SK-N-SH (cell line): ENCODE measurements at regions not wholly inside any gene's neighbourhood (a gene's known extent, or its start where the extent isn't known, plus 50 kb on each side); places are given as distances from the start of the nearest gene placed in this dataset.

Experiments used
- CTCF ChIA-PET: fragments of 300-600, 350-600 bp; formaldehyde crosslinking; extraction: SDS; loops from one replicate; lab custom pipeline; 2021; lab: Yijun Ruan, JAX
- POLR2A ChIA-PET: fragments of 350-600 bp; sonication (Branson Sonifier 250); formaldehyde crosslinking; extraction: SDS; loops from one replicate; lab custom pipeline; 2020; ENCODE audit warnings: antibody characterized with exemption, inconsistent platforms; lab: Yijun Ruan, JAX
- DNase-seq: peaks from one replicate; pipeline ENCODE4 v3.0.0; 2012
- H2AFZ ChIP-seq: fragments of 200-600 bp; sonication (generic); 2 replicates; pipeline ENCODE4 v1.8.1; 2016; ENCODE audit warnings: antibody characterized with exemption, mild to moderate bottlenecking, low read depth
- H3F3A ChIP-seq: fragments of 200-600 bp; sonication (generic); replicated peaks from 2 replicates; pipeline ENCODE3; 2016; ENCODE audit warnings: antibody characterized with exemption, mild to moderate bottlenecking; ENCODE audit not compliant: insufficient read depth
- H3K27ac ChIP-seq, 2 experiments: fragments of 200-500 bp in 1 of 2; fragments of 200-600 bp in 1 of 2; sonication (Bioruptor generic) in 1 of 2; sonication (generic), shearing (Covaris generic) in 1 of 2; 2 replicates each; pipeline versions ENCODE4 v1.5.1 to v1.6.1; 2014 to 2016; ENCODE audit warnings: low read depth in 2 of 2, inconsistent platforms in 1 of 2, low read length in 1 of 2, mild to moderate bottlenecking in 1 of 2, mixed read lengths in 1 of 2
- H3K27me3 ChIP-seq: fragments of 200-600 bp; sonication (generic), shearing (Covaris generic); 2 replicates; pipeline ENCODE4 v1.6.1; 2016; ENCODE audit warnings: mixed run types; ENCODE audit not compliant: insufficient read depth
- H3K36me3 ChIP-seq, 2 experiments: fragments of 200-500 bp in 1 of 2; fragments of 200-600 bp in 1 of 2; sonication (Bioruptor generic) in 1 of 2; sonication (generic) in 1 of 2; replicated peaks in 1 of 2; 2 replicates each; pipeline versions ENCODE3 to v1.5.1; 2014 to 2016; ENCODE audit warnings: low read length in 1 of 2, mild to moderate bottlenecking in 1 of 2; ENCODE audit not compliant: insufficient read depth in 2 of 2, control insufficient read depth in 1 of 2
- H3K4me1 ChIP-seq, 2 experiments: fragments of 200-500 bp in 1 of 2; fragments of 200-600 bp in 1 of 2; sonication (Bioruptor generic) in 1 of 2; sonication (generic), shearing (Covaris generic) in 1 of 2; 2 replicates each; pipeline versions ENCODE4 v1.5.1 to v1.6.1; 2014 to 2016; ENCODE audit warnings: low read depth in 1 of 2, low read length in 1 of 2, mixed run types in 1 of 2; ENCODE audit not compliant: insufficient read depth in 2 of 2, control insufficient read depth in 1 of 2
- H3K4me2 ChIP-seq: fragments of 200-600 bp; sonication (generic), shearing (Covaris generic); 2 replicates; pipeline ENCODE4 v1.6.1; 2017; ENCODE audit warnings: mixed run types
- H3K4me3 ChIP-seq, 2 experiments: fragments of 200-500 bp in 1 of 2; fragments of 200-600 bp in 1 of 2; sonication (Bioruptor generic) in 1 of 2; sonication (generic), shearing (Covaris generic) in 1 of 2; 2 replicates each; pipeline versions ENCODE4 v1.5.1 to v1.8.1; 2014 to 2016; ENCODE audit warnings: low read depth in 2 of 2, inconsistent platforms in 1 of 2, low read length in 1 of 2, mild to moderate bottlenecking in 1 of 2, mixed read lengths in 1 of 2, moderate library complexity in 1 of 2
- H3K79me2 ChIP-seq: fragments of 200-600 bp; sonication (generic); 2 replicates; pipeline ENCODE4 v1.8.1; 2017; ENCODE audit warnings: mild to moderate bottlenecking; ENCODE audit not compliant: insufficient read depth
- H3K9ac ChIP-seq: fragments of 200-600 bp; sonication (generic); 2 replicates; pipeline ENCODE4 v1.6.1; 2017; ENCODE audit warnings: mixed run types
- H3K9me2 ChIP-seq: fragments of 200-600 bp; sonication (generic); 2 replicates; pipeline ENCODE4 v1.6.1; 2017; ENCODE audit warnings: mixed run types
- H3K9me3 ChIP-seq: fragments of 200-600 bp; sonication (generic); 2 replicates; pipeline ENCODE4 v1.6.1; 2017; ENCODE audit warnings: mixed run types, mild to moderate bottlenecking, moderate library complexity
- H4K20me1 ChIP-seq: fragments of 200-600 bp; sonication (generic); 2 replicates; pipeline ENCODE4 v1.6.1; 2017; ENCODE audit warnings: mild to moderate bottlenecking, mixed run types; ENCODE audit not compliant: insufficient read depth
- EP300 ChIP-seq, 2 experiments: IDR thresholded peaks; 2 replicates each; pipeline versions ENCODE4 v1.4.0 to v1.6.1; 2012; ENCODE audit warnings: borderline replicate concordance in 1 of 2, low read depth in 1 of 2, low read length in 1 of 2
- EZH2phosphoT487 ChIP-seq: fragments of 200-600 bp; sonication (generic); IDR thresholded peaks from 2 replicates; pipeline ENCODE4 v1.6.1; 2017; ENCODE audit warnings: low read depth, mixed run types, mild to moderate bottlenecking, antibody characterized with exemption, moderate library complexity, borderline replicate concordance
- FOXJ3 ChIP-seq: sonication (generic); formaldehyde crosslinking; IDR thresholded peaks from 2 replicates; pipeline ENCODE4 v1.5.1; 2020; ENCODE audit warnings: mild to moderate bottlenecking, missing genetic modification reagents
- FOXM1 ChIP-seq: IDR thresholded peaks from 2 replicates; pipeline ENCODE4 v1.4.0; 2012; ENCODE audit warnings: low read depth, mild to moderate bottlenecking
- GABPA ChIP-seq: IDR thresholded peaks from 2 replicates; pipeline ENCODE4 v1.4.0; 2012; ENCODE audit warnings: low read depth, mild to moderate bottlenecking
- JUND ChIP-seq: IDR thresholded peaks from 2 replicates; pipeline ENCODE4 v1.4.0; 2012
- MEF2A ChIP-seq: IDR thresholded peaks from 2 replicates; pipeline ENCODE4 v1.4.0; 2012; ENCODE audit warnings: low read depth, borderline replicate concordance
- MXI1 ChIP-seq: IDR thresholded peaks from 2 replicates; pipeline ENCODE4 v1.6.1; 2012; ENCODE audit warnings: mild to moderate bottlenecking, low read depth, low read length, improper control_type of control experiment
- NRF1 ChIP-seq: IDR thresholded peaks from 2 replicates; pipeline ENCODE4 v1.6.1; 2012; ENCODE audit warnings: low read depth, mild to moderate bottlenecking, low read length
- POLR2AphosphoS5 ChIP-seq: IDR thresholded peaks from 2 replicates; pipeline ENCODE4 v1.6.1; 2012; ENCODE audit warnings: low read depth, low read length
- RAD21 ChIP-seq: IDR thresholded peaks from 2 replicates; pipeline ENCODE4 v1.6.1; 2012; ENCODE audit warnings: mild to moderate bottlenecking, low read length
- RFX5 ChIP-seq: IDR thresholded peaks from 2 replicates; pipeline ENCODE4 v1.6.1; 2012; ENCODE audit warnings: mild to moderate bottlenecking, improper control_type of control experiment, low read length
- SIN3A ChIP-seq: IDR thresholded peaks from 2 replicates; pipeline ENCODE4 v1.6.1; 2012; ENCODE audit warnings: low read depth, mild to moderate bottlenecking, low read length, moderate library complexity, borderline replicate concordance
- TAF1 ChIP-seq: IDR thresholded peaks from 2 replicates; pipeline ENCODE4 v1.6.1; 2012; ENCODE audit warnings: low read depth, mild to moderate bottlenecking, low read length, moderate library complexity, borderline replicate concordance
- TCF12 ChIP-seq: IDR thresholded peaks from 2 replicates; pipeline ENCODE4 v1.4.0; 2012
- TEAD4 ChIP-seq: IDR thresholded peaks from 2 replicates; pipeline ENCODE4 v1.4.0; 2012; ENCODE audit warnings: mild to moderate bottlenecking, borderline replicate concordance; ENCODE audit not compliant: insufficient read depth
- YY1 ChIP-seq: IDR thresholded peaks from 2 replicates; pipeline ENCODE4 v1.4.0; 2012; ENCODE audit warnings: low read depth, mild to moderate bottlenecking
- WGBS: methylation state at CpG from one replicate; pipeline ENCODE4 v1.1.6; 2017; ENCODE audit warnings: low lambda C conversion rate; 5-methylcytosine and 5-hydroxymethylcytosine counted together
- TF ChIP-seq, protein P1 (sequence below): IDR thresholded peaks from 2 replicates; pipeline ENCODE4 v1.6.1; 2012; ENCODE audit warnings: mild to moderate bottlenecking, low read depth, low read length, moderate library complexity
- TF ChIP-seq, protein P2 (sequence below): IDR thresholded peaks from 2 replicates; pipeline ENCODE4 v1.4.0; 2012; ENCODE audit warnings: low read depth, borderline replicate concordance
- TF ChIP-seq, protein P3 (sequence below): IDR thresholded peaks from 2 replicates; pipeline ENCODE4; 2012

DNA sequence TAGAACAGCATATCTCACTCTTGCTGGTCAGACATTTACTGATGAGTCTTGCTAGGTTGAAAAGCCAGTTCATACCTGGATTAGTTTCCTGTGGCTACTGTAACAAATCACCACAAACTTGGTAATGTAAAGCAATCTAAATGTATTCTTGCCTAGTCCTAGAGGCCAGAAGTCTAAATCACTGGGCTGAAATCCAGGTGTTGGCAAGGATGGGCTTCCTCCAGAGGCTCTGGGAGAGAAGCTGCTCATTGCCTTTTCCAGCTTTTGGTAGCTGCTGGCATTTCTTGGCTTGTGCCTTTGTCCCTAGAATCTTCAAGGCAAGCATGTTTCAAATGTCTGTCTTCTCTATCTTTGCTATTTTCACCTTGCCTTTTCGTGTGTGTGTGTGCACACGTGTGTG is 62.3 kb upstream of the MAP4K3 start (continued):
- TF ChIP-seq SIN3A, result no peak
- TF ChIP-seq TEAD4, result no peak
- no peak for TF ChIP-seq EP300 (IDR thresholded peaks at IDR 0.05; ENCODE audit: borderline replicate concordance in 1 of 2, low read depth in 1 of 2, low read length in 1 of 2)
- TF ChIP-seq JUND, result no peak
- no peak for TF ChIP-seq TCF12

DNA sequence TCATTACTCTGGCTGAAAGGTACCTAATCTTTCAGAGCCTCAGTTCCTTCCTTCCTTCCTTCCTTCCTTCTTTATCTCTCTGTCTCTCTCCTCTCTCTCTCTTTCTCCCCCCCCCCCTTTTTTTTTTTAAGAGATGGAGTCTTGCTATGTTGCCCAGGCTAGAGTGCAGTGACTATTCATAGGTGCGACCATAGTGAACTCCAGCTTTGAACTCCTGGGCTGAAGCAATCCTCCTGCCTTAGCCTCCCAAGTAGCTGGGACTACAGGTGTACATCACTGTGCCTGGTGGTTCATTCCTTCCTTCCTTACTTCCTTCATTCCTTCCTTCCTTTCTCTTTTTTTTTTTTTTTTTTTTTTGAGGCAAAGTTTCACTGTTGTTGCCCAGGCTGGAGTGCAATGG is 64.3 kb upstream of the MAP4K3 start:
- no peak overlapping the region for H3K9ac ChIP-seq
- CTCF ChIA-PET, result interaction anchor here (1.2 kb wide), 2 partner anchors 12 to 16 kb away, joined by 3 to 5 read pairs; no protein-coding TSS in a partner anchor
- H3F3A ChIP-seq, result no peaks in the 10 kb centered on the region
- DNase-seq, result no peak
- POLR2A ChIA-PET, result no interaction called here
- H2AFZ ChIP-seq, result no peak overlapping the region
- no peak overlapping the region for H3K4me2 ChIP-seq
- TF ChIP-seq, protein P1, sequence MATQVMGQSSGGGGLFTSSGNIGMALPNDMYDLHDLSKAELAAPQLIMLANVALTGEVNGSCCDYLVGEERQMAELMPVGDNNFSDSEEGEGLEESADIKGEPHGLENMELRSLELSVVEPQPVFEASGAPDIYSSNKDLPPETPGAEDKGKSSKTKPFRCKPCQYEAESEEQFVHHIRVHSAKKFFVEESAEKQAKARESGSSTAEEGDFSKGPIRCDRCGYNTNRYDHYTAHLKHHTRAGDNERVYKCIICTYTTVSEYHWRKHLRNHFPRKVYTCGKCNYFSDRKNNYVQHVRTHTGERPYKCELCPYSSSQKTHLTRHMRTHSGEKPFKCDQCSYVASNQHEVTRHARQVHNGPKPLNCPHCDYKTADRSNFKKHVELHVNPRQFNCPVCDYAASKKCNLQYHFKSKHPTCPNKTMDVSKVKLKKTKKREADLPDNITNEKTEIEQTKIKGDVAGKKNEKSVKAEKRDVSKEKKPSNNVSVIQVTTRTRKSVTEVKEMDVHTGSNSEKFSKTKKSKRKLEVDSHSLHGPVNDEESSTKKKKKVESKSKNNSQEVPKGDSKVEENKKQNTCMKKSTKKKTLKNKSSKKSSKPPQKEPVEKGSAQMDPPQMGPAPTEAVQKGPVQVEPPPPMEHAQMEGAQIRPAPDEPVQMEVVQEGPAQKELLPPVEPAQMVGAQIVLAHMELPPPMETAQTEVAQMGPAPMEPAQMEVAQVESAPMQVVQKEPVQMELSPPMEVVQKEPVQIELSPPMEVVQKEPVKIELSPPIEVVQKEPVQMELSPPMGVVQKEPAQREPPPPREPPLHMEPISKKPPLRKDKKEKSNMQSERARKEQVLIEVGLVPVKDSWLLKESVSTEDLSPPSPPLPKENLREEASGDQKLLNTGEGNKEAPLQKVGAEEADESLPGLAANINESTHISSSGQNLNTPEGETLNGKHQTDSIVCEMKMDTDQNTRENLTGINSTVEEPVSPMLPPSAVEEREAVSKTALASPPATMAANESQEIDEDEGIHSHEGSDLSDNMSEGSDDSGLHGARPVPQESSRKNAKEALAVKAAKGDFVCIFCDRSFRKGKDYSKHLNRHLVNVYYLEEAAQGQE, result no peak
- TF ChIP-seq RAD21 (no peak), FOXM1 (no peak), SIN3A (no peak), EP300 (IDR thresholded peaks at IDR 0.05; ENCODE audit: borderline replicate concordance in 1 of 2, low read depth in 1 of 2, low read length in 1 of 2) (no peak), RFX5 (no peak), MXI1 (no peak), TAF1 (no peak), TEAD4 (no peak)
- TF ChIP-seq, all 33 proteins: peak for 0
- no peak overlapping the region for H3K4me3 ChIP-seq
- H3K79me2 ChIP-seq, result no peaks in the 10 kb centered on the region
- H3K9me3 ChIP-seq, result no peaks in the 10 kb centered on the region
- WGBS, result 96% methylated on average over 1 of the region's 1 CpG
- H4K20me1 ChIP-seq, result no peaks in the 10 kb centered on the region
- no peaks in the 10 kb centered on the region for H3K27me3 ChIP-seq
- no peaks in the 10 kb centered on the region for H3K9me2 ChIP-seq
- H3K36me3 ChIP-seq, result no peaks in the 10 kb centered on the region
- H3K4me1 ChIP-seq, result peaks cover 0 to 13% of the 10 kb centered on the region in 2 experiments; a peak in 1 of 4 replicates
- H3K27ac ChIP-seq, result no peak overlapping the region

GRCh38 chr2:39503277-39503676 is 66.2 kb upstream of the MAP4K3 start:
- Histone ChIP-seq H3K27ac (no peak overlapping the region), H3K79me2 (no peaks in the 10 kb centered on the region), H2AFZ (no peak overlapping the region), H3F3A (no peaks in the 10 kb centered on the region), H3K4me3 (no peak overlapping the region), H3K4me2 (no peak overlapping the region), H4K20me1 (no peaks in the 10 kb centered on the region), H3K4me1 (peaks cover 0 to 15% of the 10 kb centered on the region in 2 experiments; a peak in 1 of 4 replicates), H3K9me3 (no peaks in the 10 kb centered on the region), H3K27me3 (no peaks in the 10 kb centered on the region), H3K36me3 (no peaks in the 10 kb centered on the region), H3K9ac (no peak overlapping the region), H3K9me2 (no peaks in the 10 kb centered on the region)
- CTCF ChIA-PET, result no interaction called here
- DNase-seq, result no peak
- POLR2A ChIA-PET, result no interaction called here
- WGBS, result 88% methylated on average over 2 of the region's 2 CpGs
- TF ChIP-seq, protein P2, sequence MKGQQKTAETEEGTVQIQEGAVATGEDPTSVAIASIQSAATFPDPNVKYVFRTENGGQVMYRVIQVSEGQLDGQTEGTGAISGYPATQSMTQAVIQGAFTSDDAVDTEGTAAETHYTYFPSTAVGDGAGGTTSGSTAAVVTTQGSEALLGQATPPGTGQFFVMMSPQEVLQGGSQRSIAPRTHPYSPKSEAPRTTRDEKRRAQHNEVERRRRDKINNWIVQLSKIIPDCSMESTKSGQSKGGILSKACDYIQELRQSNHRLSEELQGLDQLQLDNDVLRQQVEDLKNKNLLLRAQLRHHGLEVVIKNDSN, result no peak
- TF ChIP-seq JUND (no peak), TEAD4 (no peak), RAD21 (no peak), NRF1 (no peak), MXI1 (no peak), FOXJ3 (no peak), GABPA (no peak), POLR2AphosphoS5 (no peak), EZH2phosphoT487 (no peak), YY1 (no peak), MEF2A (no peak)
- TF ChIP-seq, protein P3, sequence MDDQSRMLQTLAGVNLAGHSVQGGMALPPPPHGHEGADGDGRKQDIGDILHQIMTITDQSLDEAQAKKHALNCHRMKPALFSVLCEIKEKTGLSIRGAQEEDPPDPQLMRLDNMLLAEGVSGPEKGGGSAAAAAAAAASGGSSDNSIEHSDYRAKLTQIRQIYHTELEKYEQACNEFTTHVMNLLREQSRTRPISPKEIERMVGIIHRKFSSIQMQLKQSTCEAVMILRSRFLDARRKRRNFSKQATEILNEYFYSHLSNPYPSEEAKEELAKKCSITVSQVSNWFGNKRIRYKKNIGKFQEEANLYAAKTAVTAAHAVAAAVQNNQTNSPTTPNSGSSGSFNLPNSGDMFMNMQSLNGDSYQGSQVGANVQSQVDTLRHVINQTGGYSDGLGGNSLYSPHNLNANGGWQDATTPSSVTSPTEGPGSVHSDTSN, result no peak
